HG02759 (cell line): ENCODE measurements at regions not wholly inside any gene's neighbourhood (a gene's known extent, or its start where the extent isn't known, plus 50 kb on each side); places are given as distances from the start of the nearest gene placed in this dataset.
"Not testable (repeated sequence)": the region's sequence is repeated elsewhere in the genome, so short reads cannot be mapped to it uniquely, and the experiment has no call there.

Source experiments
- ATAC-seq: cut with Tn5 transposase; IDR thresholded peaks from one replicate; pipeline ENCODE4 v1.9.1; 2021; ENCODE audit warnings: mild to moderate bottlenecking, moderate library complexity; ENCODE audit not compliant: unreplicated experiment

GRCh38 chrX:13518126-13518525 is 51.3 kb upstream of the EGFL6 start:
- ATAC-seq, result no peak

GRCh38 chrX:13515211-13515930 is 54.0 kb upstream of the EGFL6 start:
- no peak for ATAC-seq

DNA sequence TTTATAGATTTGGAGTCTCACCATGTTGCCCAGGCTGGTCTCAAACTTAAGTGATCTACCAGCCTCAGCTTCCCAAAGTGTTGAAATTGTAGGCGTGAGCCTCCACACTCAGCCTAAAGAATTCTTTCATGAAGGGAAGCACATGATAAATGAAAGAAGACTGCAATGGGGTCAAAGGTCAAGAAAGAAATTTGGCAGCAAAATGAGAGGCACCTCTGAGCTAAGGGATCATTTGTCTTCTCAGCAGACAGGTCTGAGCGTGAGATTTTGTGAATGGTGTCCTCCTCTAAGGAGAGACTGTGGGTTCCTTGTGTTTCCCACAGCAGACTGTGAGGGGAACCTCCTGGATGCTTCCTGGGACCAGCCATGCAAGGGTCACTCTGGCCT is 57.5 kb upstream of the EGFL6 start:
- ATAC-seq, result no peak

GRCh38 chrX:13511241-13511943 is 58.0 kb upstream of the EGFL6 start:
- no peak for ATAC-seq

- no peak for ATAC-seq
Observed at GRCh38 chrX:13507893-13508292, 61.5 kb upstream of the EGFL6 start.

DNA sequence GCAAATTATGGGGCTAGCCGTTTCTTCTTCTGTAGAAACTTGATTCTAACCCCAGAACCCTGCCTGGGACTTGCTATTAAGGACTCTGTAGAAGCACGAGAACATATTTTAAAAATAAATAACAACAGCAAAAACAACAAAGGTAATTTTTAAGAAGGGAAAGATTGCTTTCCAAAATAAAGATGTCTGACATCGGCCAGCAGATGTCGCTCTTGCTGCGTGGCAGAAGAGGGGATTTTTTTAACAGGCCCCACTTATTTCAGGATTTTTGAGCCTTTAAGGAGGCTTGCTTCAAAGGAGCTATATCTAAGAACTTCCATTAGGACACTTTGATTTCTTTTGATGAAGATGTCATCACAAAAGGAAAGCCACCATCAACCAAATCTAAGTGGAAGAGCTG is 62.8 kb upstream of the EGFL6 start:
- ATAC-seq, result no peak

DNA sequence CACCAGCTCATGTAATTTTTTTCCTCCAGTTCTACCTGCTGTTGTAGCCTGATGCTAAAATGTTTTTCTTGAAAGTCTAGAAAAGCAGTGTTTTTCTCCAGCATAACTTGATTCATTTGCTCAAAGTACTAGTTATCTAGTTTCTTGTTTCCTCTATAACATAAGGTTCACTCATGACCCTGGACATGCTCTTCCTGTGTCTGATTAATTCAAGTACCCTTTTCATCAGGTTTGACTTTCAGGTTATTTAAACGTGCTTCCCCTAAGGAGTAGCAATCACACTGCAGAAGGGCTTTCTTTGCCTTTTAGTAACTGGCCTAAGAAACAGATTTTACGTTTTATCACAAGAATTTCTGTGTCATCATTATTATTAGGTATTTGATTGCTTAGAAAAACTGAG is 66.8 kb upstream of the EGFL6 start:
- ATAC-seq, result no peak

DNA sequence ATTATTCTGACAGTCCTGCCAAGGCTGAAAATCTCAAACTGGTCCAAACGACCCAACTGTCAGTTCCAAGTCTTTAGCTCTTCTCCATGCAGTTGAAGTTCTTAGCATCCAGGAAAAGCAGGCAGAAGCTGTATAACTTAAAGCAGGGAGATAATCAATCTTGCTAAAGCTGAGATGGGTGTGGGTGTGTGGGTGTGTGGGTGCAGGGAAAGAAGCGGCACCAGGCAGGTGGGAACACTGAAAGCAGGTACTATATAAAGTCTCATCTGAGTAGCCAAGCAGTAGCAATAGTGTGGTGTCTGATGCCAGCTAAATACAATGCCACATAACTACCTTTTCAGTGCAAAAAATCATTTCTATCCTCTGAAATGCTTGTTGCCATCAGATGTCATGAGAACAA is 69.7 kb upstream of the EGFL6 start:
- ATAC-seq, result no peak

DNA sequence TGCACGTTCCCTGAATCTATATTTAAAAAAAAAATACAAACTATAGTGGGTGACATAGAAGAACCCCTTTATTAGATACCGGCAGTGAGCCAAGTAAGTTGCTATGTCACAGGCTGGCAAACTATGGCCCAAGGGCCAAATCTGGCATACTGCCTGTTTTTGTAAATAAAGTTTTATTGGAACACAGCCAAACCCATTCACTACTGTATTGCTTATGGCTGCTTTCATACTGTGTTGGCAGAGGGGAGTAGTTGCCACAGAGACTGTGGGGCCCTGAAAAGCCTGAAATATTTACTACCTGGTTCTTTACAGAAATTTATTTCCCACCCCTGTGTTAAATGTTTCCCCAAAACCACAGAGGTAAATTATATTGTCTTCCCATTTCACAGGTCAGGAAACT is 71.2 kb upstream of the EGFL6 start:
- no peak for ATAC-seq

GRCh38 chrX:13495232-13495631 is 74.2 kb upstream of the EGFL6 start:
- ATAC-seq, result no peak

- no peak for ATAC-seq
Observed at GRCh38 chrX:13494562-13494961, 74.8 kb upstream of the EGFL6 start.

DNA sequence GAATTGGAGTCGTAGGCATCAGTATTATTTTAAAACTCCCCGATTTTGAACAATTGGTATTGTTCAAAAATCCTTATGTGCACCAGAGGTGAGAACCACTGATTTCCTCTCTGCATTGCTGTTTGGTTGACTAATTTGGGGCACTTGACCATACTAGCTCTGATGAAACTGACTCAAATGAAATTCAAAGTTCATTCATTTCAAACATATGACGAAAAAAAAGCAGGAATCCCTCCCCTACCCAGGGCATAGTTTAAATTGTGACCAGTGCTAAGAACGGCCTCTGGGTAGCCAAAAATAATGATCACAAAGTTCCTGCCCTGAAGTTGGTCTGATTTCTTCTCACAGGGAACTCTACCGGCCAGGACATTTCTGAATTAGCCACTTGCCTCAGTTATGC is 75.7 kb upstream of the EGFL6 start:
- ATAC-seq, result no peak

DNA sequence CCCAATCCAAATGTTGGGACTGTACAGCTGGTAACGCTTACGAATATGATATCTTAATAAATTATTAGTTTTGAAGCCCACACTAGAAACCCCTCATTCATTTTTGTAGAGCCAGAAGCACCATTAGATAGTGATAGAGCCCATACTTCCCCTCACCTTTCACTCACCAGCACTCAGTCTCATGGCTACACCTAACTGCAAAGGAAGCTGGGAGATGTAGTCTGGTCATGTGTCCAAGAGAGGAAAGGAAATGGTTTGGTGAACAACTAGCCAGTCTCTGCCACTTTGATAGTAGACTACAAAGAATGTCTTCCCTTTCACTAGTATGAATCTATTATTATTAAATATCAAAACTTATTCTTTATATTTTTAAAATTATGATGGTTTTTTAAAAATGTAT is 77.1 kb upstream of the EGFL6 start:
- no peak for ATAC-seq

DNA sequence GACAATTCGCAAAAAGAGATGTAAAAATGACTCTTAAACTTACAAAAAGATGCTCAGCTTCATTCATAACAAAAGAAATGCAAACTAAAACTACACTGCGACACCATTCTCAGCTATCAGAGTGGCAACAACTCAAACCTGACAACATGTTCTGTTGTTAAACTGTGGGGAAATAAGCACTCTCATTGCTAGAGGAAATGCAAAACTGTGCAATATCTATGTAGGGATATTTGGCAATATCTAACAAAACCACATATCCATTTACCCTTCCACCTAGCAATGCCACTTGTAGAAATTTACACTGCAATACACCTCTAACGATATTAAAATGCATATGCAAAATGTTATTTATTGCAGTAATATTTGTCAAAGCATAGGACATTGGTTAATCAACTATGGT is 78.3 kb upstream of the EGFL6 start:
- ATAC-seq, result no peak

- no peak for ATAC-seq
Observed at GRCh38 chrX:13489454-13489853, 79.9 kb upstream of the EGFL6 start.

DNA sequence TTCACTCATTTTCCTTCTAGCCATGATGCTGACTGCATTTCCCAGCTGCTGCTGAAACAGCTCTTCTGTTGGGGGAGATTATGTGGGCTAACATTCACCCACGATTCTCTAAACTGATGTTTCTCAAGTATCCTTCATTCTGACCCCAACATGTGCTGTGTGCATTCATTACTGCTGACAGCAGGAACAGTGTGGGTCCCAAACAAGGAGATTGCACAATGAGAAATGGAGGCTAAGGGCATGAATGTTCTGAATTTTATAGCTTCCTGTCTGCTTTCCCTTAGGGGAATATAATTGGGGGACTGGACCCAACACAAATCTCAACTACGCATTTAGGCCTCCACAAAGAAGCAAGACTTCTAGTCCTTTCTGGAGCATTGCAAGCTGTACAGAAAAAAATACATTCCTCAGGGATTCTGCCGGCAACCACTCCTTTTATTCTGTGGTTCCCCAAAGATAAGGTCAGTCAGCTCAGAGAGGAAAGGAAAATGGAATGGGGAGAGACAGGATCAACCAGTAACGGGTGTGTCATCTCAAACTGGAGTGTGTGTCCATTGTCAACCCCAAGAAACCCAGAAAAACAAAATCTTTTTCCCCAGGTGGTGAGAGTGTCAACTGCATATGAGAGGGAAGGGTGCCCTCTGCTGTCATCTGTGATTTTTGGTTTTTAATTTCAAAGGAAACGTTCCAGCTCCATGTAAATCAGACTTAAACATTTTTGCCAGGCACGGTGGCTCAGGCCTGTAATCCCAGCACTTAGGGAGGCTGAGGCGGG is 81.5 kb upstream of the EGFL6 start:
- no peak for ATAC-seq

DNA sequence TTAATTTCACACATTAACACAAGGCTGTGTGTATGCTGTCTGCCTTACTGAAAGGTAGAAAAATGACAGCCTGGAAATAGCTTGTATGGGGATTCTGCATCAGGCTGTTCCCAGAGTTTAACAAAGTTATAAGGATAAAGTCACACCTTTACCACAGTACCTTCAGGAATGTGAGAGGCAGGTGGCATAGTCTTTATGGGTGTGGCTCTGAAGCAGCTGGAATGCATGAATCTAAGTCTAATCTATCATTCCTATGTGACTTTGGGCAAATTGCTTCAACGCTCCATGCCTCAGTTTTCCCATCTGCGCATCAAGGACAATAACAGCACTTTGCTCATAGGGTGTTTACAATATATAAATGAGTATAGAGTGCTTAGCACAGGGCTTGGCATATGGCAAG is 84.2 kb upstream of the EGFL6 start:
- ATAC-seq, result no peak

DNA sequence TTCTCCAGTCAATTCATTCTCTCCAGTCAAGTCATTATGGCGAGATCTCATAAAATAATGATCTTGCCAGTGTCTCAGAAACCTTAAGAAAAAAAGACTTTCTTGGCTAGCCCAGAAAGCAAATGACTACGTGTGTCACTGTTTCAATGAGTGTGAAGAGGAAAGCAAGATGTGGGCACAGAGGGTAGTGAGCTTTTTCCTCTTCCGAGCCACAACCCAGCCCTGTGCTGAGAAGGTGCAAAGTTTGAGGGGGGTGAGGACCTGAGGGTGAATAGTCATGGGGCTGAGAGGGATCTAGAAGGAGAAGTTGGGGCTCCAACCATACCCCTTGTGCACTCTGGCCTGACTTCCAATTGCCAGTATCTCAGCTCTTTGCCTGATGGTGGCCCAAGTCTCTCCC is 85.6 kb upstream of the EGFL6 start:
- no peak for ATAC-seq

- no peak for ATAC-seq
Observed at GRCh38 chrX:13482746-13483541, 86.5 kb upstream of the EGFL6 start.

GRCh38 chrX:13480780-13481179 is 88.6 kb upstream of the EGFL6 start:
- not testable (repeated sequence) for ATAC-seq

DNA sequence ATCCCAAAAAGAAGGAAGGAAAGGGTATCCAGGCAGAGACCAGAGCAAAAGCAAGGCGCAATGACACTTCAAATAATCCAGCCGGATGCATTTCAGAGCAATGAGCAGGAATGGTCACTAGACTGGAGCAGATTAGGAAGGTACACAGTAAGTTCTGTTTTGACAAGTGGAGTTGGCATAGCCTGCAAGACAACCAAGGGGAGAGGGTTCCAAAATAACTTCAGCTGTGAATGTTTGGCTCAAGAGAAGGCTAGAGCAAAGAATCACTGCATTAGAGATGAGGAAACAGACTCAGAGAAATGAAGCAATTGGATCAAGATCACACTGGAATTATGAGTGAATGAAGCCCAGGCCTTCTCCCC is 90.0 kb upstream of the EGFL6 start:
- no peak for ATAC-seq
